ENCODE measurements at regions not wholly inside any gene's neighbourhood (a gene's known extent, or its start where the extent isn't known, plus 50 kb on each side); places are given as distances from the start of the nearest gene placed in this dataset.

DNA sequence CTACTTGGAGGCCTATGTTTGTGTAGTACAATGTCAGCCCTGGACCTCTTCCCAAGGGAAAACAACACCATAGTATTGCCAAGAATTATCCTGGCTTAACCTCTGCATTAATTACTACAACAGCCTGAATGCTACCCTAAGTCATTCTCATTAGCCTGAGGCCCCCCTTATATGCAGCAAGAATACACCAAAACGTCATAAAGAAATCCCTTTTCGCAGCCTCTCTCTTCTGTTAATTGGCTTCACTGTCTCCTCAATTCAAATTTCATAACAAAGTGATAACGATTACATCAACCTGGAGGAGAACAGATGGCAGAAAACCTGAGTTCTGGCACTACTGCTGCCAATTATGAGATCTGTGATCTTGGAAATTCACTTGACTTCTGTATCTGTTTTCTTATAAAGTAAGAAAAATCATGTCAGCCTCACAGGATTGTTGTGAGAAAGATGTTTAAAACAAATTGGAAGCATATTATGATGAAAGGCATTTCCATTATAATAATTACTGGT, 1663.1 kb downstream of the STIM2 start:
- Histone ChIP-seq H3K36me3 (no peaks in the 10 kb centered on the region), H3K9me3 (no peaks in the 10 kb centered on the region), H3K27ac (no peak overlapping the region), H3K4me1 (no peaks in the 10 kb centered on the region), H3K4me3 (no peak overlapping the region), H3K27me3 (no peaks in the 10 kb centered on the region)
- FAIRE-seq (no peak), ATAC-seq (no peak), DNase-seq (no peak)
- intact Hi-C loops (cut with DNase I): no loop called here
- TF ChIP-seq CTCF (IDR thresholded peaks at IDR 0.05): no peak
- whole genome bisulfite sequencing, 2 donors: 62 to 66% methylated on average over 3 of the region's 3 CpGs

- no peak for TF ChIP-seq CTCF (IDR thresholded peaks at IDR 0.05)
- Histone ChIP-seq H3K27ac (no peak overlapping the region), H3K36me3 (no peaks in the 10 kb centered on the region), H3K4me3 (no peak overlapping the region), H3K9me3 (no peaks in the 10 kb centered on the region), H3K4me1 (no peaks in the 10 kb centered on the region), H3K27me3 (no peaks in the 10 kb centered on the region)
- no peak for FAIRE-seq
- no peak for ATAC-seq
- intact Hi-C loops (cut with DNase I): no loop called here
- 65 to 73% methylated on average over 2 of the region's 2 CpGs for WGBS, 2 donors
- no peak for DNase-seq
Observed at GRCh38 chr4:28536124-28536523, 1675.5 kb downstream of the STIM2 start.

- TF ChIP-seq CTCF (IDR thresholded peaks at IDR 0.05): no peak
- Histone ChIP-seq H3K4me3 (no peak overlapping the region), H3K36me3 (no peaks in the 10 kb centered on the region), H3K9me3 (no peaks in the 10 kb centered on the region), H3K27ac (no peak overlapping the region), H3K4me1 (no peaks in the 10 kb centered on the region), H3K27me3 (no peaks in the 10 kb centered on the region)
- FAIRE-seq: no peak
- 69 to 78% methylated on average over 1 of the region's 1 CpG for WGBS, 2 donors
- intact Hi-C loops (cut with DNase I): no loop called here
- no peak for ATAC-seq
- no peak for DNase-seq
Observed at GRCh38 chr4:28545986-28546385, 1685.3 kb downstream of the STIM2 start.

GRCh38 chr4:28548136-28548535, 1687.5 kb downstream of the STIM2 start:
- intact Hi-C loops (cut with DNase I): no loop called here
- DNase-seq: no peak
- H3K36me3 ChIP-seq: no peaks in the 10 kb centered on the region
- no peak for FAIRE-seq
- TF ChIP-seq CTCF (IDR thresholded peaks at IDR 0.05): no peak
- ATAC-seq: no peak
- no peak overlapping the region for H3K27ac ChIP-seq
- H3K27me3 ChIP-seq: no peaks in the 10 kb centered on the region
- no peaks in the 10 kb centered on the region for H3K9me3 ChIP-seq
- no peaks in the 10 kb centered on the region for H3K4me1 ChIP-seq
- no peak overlapping the region for H3K4me3 ChIP-seq
- 35 to 51% methylated on average over 3 of the region's 3 CpGs for WGBS, 2 donors

- no peak overlapping the region for H3K4me3 ChIP-seq
- TF ChIP-seq CTCF (IDR thresholded peaks at IDR 0.05): no peak
- FAIRE-seq: no peak
- H3K27me3 ChIP-seq: no peaks in the 10 kb centered on the region
- no peaks in the 10 kb centered on the region for H3K9me3 ChIP-seq
- no peak for DNase-seq
- WGBS, 2 donors: 35 to 45% methylated on average over 6 of the region's 6 CpGs
- H3K27ac ChIP-seq: no peak overlapping the region
- intact Hi-C loops (cut with DNase I): no loop called here
- no peak for ATAC-seq
- no peaks in the 10 kb centered on the region for H3K4me1 ChIP-seq
- H3K36me3 ChIP-seq: no peaks in the 10 kb centered on the region
Observed at GRCh38 chr4:28548594-28548993, 1688.0 kb downstream of the STIM2 start.
